ENCODE measurements at regions not wholly inside any gene's neighbourhood (a gene's known extent, or its start where the extent isn't known, plus 50 kb on each side); places are given as distances from the start of the nearest gene placed in this dataset.

GRCh38 chr21:16078382-16078781 is 348.6 kb downstream of the USP25 start:
- in situ Hi-C loops (cut with HindIII; ENCODE audit: low sequenced_read_pairs) = no loop called here

GRCh38 chr21:16079830-16080229 is 350.0 kb downstream of the USP25 start:
- peak; percentile 37 for DNase-seq (ENCODE audit: low read depth, low spot score)
- H3K4me3 ChIP-seq (ENCODE audit: low read depth, low read length) = no peak overlapping the region
- in situ Hi-C loops (cut with HindIII; ENCODE audit: low sequenced_read_pairs) = no loop called here
- TF ChIP-seq CTCF (IDR thresholded peaks at IDR 0.05; ENCODE audit: low read depth, low read length) = no peak

More at GRCh38 chr21:16078382-16078781, 348.6 kb downstream of the USP25 start:
- no peak for TF ChIP-seq CTCF (IDR thresholded peaks at IDR 0.05; ENCODE audit: low read depth, low read length)
- no peak for DNase-seq (ENCODE audit: low read depth, low spot score)
- no peak overlapping the region for H3K4me3 ChIP-seq (ENCODE audit: low read depth, low read length)

GRCh38 chr21:16081304-16081703 is 351.5 kb downstream of the USP25 start:
- no peak for DNase-seq (ENCODE audit: low read depth, low spot score)
- in situ Hi-C loops (cut with HindIII; ENCODE audit: low sequenced_read_pairs) = no loop called here
- no peak overlapping the region for H3K4me3 ChIP-seq (ENCODE audit: low read depth, low read length)
- no peak for TF ChIP-seq CTCF (IDR thresholded peaks at IDR 0.05; ENCODE audit: low read depth, low read length)

GRCh38 chr21:16082038-16082816 is 352.4 kb downstream of the USP25 start:
- DNase-seq (ENCODE audit: low read depth, low spot score) = peak; percentile 56
- no peak overlapping the region for H3K4me3 ChIP-seq (ENCODE audit: low read depth, low read length)
- in situ Hi-C loops (cut with HindIII; ENCODE audit: low sequenced_read_pairs) = no loop called here
- peak; percentile 9 for TF ChIP-seq CTCF (IDR thresholded peaks at IDR 0.05; ENCODE audit: low read depth, low read length)

GRCh38 chr21:16084776-16085364 is 355.1 kb downstream of the USP25 start:
- TF ChIP-seq CTCF (IDR thresholded peaks at IDR 0.05; ENCODE audit: low read depth, low read length) = no peak
- in situ Hi-C loops (cut with HindIII; ENCODE audit: low sequenced_read_pairs) = no loop called here
- peak; percentile 79 for DNase-seq (ENCODE audit: low read depth, low spot score)
- no peak overlapping the region for H3K4me3 ChIP-seq (ENCODE audit: low read depth, low read length)

- TF ChIP-seq CTCF (IDR thresholded peaks at IDR 0.05; ENCODE audit: low read depth, low read length) = no peak
- no peak overlapping the region for H3K4me3 ChIP-seq (ENCODE audit: low read depth, low read length)
- DNase-seq (ENCODE audit: low read depth, low spot score) = peak; percentile 53
- in situ Hi-C loops (cut with HindIII; ENCODE audit: low sequenced_read_pairs) = no loop called here
Observed at GRCh38 chr21:16085421-16085820, 355.6 kb downstream of the USP25 start.

All from astrocyte of the spinal cord (primary cell).